ENCODE measurements at regions not wholly inside any gene's neighbourhood (a gene's known extent, or its start where the extent isn't known, plus 50 kb on each side); places are given as distances from the start of the nearest gene placed in this dataset.

DNA sequence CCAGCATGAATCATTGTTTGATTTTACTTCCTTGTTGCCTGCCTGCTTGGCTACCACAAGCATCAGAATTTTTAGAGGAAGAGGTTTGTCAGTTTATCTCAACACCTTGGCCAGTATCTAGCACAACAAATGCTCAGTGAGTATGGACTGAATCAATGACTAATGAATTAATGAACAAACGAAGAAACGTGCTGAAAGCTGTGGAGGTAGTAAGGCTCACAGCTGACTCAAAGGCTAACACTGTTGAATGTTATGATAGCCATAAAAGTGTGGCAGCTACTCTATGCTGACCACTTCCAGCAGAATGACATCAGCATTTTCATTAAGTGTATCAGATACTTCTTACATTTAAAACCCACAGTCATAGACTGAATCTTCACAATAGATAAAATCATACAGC, 543.4 kb downstream of the IRS1 start:
- FAIRE-seq (no peak), DNase-seq (ENCODE audit: low spot score in 2 of 2) (no peak)

DNA sequence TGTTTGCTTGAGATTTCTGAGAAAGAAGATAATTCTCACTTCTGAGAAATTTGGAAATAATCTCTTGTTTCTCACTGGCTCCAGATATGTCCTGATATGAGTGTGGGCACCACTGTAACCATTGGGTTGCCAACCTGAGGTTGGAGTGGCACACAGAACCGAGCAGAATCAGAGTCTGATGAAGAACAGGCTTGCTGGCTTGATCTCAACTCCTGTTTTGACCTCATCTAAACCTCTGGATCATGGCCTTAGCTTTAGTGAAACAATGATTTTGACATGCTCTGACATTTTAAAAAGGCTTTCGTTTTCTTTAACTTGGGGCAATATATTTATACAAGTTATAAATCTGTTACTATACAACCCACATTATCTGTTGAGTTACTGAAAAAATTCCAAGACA, 548.0 kb downstream of the IRS1 start:
- no peak for FAIRE-seq
- no peak for DNase-seq (ENCODE audit: low spot score in 2 of 2)

DNA sequence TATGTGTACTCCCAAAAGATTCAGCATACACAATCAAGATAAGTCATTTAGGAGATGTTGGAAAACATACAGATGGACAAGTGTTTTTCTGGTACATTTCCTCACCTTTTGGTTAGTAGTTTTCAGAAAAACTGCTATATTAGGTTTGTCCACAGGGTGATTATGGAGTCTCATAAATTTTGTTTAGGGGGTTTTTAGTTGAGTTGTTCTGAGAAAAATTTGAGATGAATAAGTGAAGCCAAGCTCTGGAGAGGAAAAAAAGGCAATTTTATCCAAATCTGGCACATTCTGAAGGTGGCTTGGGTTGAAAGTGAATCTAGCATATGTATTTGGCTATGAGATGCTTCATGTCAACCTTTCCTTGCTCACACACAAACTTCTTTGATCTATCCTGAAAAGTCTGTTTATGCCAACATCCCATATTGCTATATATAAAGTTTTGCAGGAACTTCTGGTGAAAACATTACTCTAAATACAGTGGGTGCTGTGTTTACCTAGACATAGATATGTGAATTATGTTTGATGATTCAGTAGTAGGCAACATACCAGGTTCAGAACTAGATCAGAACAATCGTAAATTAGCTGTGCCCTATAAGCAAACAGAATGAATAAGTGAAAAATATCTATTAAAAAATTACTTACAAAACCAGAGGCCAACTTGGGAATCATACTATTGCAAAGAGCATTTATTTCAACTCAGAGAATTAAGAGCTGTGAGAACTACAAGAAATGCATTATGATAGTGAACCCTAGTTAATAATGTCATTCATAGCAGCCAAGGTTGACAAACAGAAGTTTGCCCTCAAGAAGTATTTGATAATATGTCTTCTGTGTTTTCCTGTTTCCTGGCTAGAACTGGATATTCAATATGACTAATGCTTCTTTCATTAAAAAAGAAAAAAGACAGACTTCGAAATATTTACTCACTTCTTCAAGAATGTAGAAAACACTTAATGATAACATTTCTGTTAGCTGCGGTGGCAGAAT, 552.0 kb downstream of the IRS1 start:
- DNase-seq (ENCODE audit: low spot score in 2 of 2): no peak

GRCh38 chr2:226234187-226234586, 565.4 kb downstream of the IRS1 start:
- FAIRE-seq: no peak
- DNase-seq (ENCODE audit: low spot score in 2 of 2): no peak

More for the DNA sequence above, 552.0 kb downstream of the IRS1 start:
- no peak for FAIRE-seq

GRCh38 chr2:226233388-226233787, 566.2 kb downstream of the IRS1 start:
- FAIRE-seq (no peak), DNase-seq (ENCODE audit: low spot score in 2 of 2) (no peak)

DNA sequence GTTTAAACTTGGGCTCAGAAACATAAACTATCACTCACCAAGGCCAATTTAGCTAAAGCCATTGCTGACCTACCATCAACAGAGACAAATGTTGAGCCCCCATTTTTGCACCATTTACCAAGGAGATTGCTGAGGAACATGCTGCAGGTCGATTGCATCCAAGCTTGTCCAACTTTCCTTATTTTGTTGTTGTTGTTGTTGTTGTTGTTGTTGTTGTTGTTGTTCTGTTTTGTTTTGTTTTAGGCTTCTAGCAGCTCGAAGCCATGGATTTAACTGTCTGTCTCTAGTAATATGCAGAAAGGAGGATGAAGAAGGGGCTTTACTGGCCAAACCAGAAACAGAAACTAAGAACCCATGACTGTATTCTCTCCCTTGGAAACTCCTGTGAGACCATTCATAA, 571.5 kb downstream of the IRS1 start:
- DNase-seq (ENCODE audit: low spot score in 2 of 2): no peak
- FAIRE-seq: no peak

GRCh38 chr2:226227341-226227740, 572.3 kb downstream of the IRS1 start:
- FAIRE-seq: no peak
- no peak for DNase-seq (ENCODE audit: low spot score in 2 of 2)

DNA sequence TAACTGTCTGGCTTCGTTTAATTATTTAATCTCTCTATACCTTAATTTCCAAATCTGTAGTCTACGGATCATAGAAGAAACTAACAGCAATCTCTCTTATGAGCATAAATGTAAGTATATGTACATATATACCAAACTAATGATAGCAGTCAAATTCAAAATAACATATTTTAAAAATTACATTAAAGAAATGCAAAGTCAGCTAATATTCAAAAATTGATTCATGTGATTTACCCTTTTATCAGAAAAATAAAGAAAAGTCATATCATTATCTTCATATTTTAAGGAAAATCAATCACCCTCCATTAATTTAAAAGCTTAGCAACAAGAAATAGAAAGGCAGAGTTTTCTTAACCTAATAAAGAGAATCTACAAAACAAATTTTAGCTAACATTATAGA, 575.9 kb downstream of the IRS1 start:
- FAIRE-seq (no peak), DNase-seq (ENCODE audit: low spot score in 2 of 2) (no peak)

- no peak for FAIRE-seq
- no peak for DNase-seq (ENCODE audit: low spot score in 2 of 2)
Measured at GRCh38 chr2:226220511-226220910, 579.1 kb downstream of the IRS1 start.

GRCh38 chr2:226217191-226217590, 582.4 kb downstream of the IRS1 start:
- FAIRE-seq (no peak), DNase-seq (ENCODE audit: low spot score in 2 of 2) (no peak)

DNA sequence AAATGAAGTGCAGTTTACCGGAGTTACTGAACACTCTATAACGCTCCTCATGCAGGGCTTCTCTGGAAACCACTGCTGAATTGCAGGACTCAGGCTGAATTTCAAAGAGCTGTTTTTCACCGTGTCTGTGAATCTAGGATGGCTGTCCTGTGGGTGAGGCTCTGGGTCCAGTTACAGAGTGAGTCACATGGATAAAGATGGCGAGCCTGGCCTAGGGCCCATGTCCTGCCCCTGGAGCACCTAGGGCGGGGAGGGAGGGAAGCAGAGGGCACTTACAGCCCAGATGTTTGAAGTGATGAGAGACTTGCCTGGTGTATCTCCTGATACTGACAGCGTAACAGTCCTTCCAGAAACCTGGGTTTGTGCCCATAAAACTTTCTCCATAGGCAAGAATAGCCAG, 583.0 kb downstream of the IRS1 start:
- no peak for DNase-seq (ENCODE audit: low spot score in 2 of 2)
- FAIRE-seq: no peak

DNA sequence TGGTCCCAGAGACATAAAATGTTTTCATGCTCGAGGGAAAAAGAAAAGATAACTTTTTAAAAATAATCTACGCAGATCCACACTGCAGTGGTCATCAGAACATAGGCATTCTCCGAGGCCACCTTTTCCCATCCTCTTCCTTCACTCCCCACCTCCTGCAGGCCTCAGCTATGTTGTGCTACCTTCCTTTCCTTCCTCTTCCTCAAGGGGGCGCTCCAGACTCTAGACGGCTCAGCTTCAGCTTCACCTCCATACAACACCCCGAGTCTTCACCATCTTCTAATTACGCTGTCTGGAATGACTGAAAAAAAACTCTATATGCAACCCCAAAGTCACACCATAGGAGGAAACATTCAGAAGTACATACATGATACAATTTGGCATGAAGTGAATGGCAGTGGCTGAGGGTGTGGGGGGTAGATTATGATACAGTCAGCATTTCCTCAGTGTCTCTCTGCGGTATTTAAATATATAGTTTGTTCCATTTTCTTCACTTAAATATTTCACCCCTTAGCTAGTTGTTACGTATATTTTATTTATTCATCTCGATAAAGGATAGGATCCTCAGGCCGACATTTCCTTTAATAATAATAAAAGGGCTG, 583.6 kb downstream of the IRS1 start:
- FAIRE-seq (no peak), DNase-seq (ENCODE audit: low spot score in 2 of 2) (no peak)

DNA sequence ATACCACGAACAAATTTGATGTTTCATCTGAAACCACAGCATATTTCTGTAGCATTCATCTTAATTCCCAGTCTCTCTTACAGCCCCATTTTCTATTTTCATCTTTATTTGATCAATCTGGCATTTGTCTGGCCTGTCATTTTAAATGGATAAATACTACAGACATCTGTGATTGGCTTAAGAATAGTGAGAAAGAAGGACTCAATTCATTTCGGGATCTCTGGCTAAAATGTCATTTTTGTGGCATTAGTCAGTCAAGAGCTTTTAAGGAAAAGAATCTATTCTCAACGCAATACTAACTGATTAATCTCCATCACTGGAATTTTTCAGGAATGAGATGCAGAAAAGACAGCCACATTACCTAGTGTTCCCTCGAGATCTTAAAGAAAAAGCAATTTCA, 585.9 kb downstream of the IRS1 start:
- DNase-seq (ENCODE audit: low spot score in 2 of 2): no peak
- FAIRE-seq: no peak

DNA sequence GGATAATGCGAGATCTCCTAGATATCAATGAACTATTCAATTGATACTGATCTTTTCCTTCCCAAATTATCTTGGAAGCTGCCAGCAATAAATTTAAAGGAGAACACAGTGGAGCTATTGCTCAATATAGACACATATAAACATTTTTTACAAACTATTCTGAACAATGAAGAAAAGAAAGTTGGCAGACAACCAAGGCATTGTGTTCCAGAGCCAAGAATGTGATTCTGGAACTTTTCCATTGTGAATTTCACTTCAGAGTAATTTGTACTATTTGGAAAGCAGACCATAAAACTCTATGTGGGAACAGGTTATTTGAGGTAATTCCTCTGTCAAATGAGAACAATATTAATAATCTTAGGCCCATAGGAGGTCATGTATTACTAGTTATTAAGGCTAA, 588.2 kb downstream of the IRS1 start:
- no peak for DNase-seq (ENCODE audit: low spot score in 2 of 2)
- no peak for FAIRE-seq

DNA sequence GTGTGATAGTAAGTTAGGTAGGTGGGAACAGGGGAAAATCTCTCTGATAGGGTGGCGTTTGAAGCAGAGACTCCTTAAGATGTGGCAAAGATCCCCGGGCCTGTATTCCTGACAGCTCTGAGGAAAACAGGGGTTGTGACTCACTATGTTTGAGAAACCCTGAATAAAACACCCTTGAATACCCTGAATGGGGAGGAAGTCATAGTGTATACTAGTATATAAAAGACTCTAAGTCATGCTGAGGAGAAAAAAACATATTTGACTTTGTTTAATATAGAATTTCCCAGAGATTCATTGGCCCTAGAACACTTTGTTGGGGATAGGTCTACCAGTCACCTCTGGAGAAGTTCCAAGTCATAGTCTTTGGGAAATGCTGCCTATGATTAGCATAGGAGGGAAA, 590.9 kb downstream of the IRS1 start:
- FAIRE-seq: no peak
- DNase-seq (ENCODE audit: low spot score in 2 of 2): no peak

- FAIRE-seq: no peak
- DNase-seq (ENCODE audit: low spot score in 2 of 2): no peak
Measured at GRCh38 chr2:226207671-226208070, 591.9 kb downstream of the IRS1 start.

DNA sequence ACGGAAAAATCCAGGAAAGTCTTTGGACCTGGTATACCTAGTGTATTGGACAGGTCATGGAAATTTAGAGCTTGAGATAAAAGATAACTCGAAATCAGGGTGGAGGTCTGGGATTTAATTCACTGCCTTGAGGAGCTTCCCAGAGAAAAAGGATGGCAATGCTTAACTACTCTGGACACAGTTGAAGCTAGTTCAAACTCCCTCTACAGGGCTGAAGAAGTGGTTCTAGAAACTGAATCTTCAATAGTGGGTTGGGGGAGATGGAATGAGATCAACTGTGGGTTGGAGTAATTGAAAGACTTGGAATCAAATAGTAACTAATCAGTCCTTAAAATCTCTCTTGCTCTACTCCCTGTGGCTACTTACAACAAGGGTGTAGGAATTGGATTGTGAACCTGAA, 600.1 kb downstream of the IRS1 start:
- FAIRE-seq (no peak), DNase-seq (ENCODE audit: low spot score in 2 of 2) (no peak)

GRCh38 chr2:226198956-226199355, 600.7 kb downstream of the IRS1 start:
- FAIRE-seq: no peak
- DNase-seq (ENCODE audit: low spot score in 2 of 2): no peak

- DNase-seq (ENCODE audit: low spot score in 2 of 2): no peak
- no peak for FAIRE-seq
Measured at GRCh38 chr2:226190479-226191252, 609.0 kb downstream of the IRS1 start.

DNA sequence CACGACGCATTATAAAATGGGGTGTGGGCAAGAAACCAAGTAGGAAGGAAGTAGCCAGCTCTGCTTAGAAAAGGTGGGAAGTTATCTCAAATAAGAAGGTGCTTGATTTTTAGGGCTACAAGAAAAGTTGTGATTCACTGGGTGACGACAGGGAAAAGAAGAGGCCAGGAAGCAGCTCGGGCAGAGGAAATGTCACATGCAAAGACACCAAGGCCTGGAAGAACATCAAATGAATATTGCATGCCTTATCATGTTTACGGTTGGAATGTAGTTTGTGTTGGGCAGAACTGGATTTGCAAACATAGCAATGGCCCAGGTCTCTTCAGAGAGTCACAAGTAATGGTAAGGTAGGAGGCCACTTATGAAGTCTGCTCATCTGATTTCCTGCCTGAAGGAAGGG, 610.6 kb downstream of the IRS1 start:
- DNase-seq (ENCODE audit: low spot score in 2 of 2) (no peak), FAIRE-seq (no peak)

- DNase-seq (ENCODE audit: low spot score in 2 of 2) (no peak), FAIRE-seq (no peak)
Measured at GRCh38 chr2:226187616-226188015, 612.0 kb downstream of the IRS1 start.
